ENCODE measurements at regions not wholly inside any gene's neighbourhood (a gene's known extent, or its start where the extent isn't known, plus 50 kb on each side); places are given as distances from the start of the nearest gene placed in this dataset.

GRCh38 chr9:28542928-28543327 lies 969.6 kb upstream of the C9orf72 start (continued):
- TF ChIP-seq ZBTB4 (CRISPR knock-in tag; IDR thresholded peaks at IDR 0.05) (no peak), CHD4 (IDR thresholded peaks at IDR 0.05) (no peak), SMAD5 (IDR thresholded peaks at IDR 0.05; ENCODE audit: low read depth) (no peak), ATF3 (IDR thresholded peaks at IDR 0.05; ENCODE audit: borderline replicate concordance, extremely low read depth, low read depth, low read length) (no peak)

GRCh38 chr9:28547527-28547926 lies 974.2 kb upstream of the C9orf72 start:
- no peak for DNase-seq (ENCODE audit: low read depth, low spot score)
- ATAC-seq: no peak
- BruUV-seq (replicated peaks): no TSS peak
- no peak for FAIRE-seq
- H2AFZ ChIP-seq (ENCODE audit: control insufficient read depth, low read depth, low read length): no peak overlapping the region
- POLR2A ChIA-PET: no interaction called here
- intact Hi-C loops (cut with micrococcal nuclease; ENCODE audit: unreplicated experiment) (no loop called here), in situ Hi-C loops (cut with MboI) (no loop called here)
- WGBS (ENCODE audit: insufficient coverage, insufficient replicate concordance, low lambda C conversion rate, missing lambda C conversion rate): 6% methylated on average over 2 of the region's 2 CpGs
- H3K4me1 ChIP-seq (ENCODE audit: control insufficient read depth, insufficient read depth, low read length): no peaks in the 10 kb centered on the region
- H3K27me3 ChIP-seq (replicated peaks in 1 of 2; ENCODE audit: control insufficient read depth in 2 of 2, insufficient read depth in 2 of 2, low read length in 1 of 2): no peaks in the 10 kb centered on the region
- RAD21 ChIA-PET (ENCODE audit: unreplicated experiment): no interaction called here
- no peak for TF ChIP-seq SMARCA5 (IDR thresholded peaks at IDR 0.05)
- TF ChIP-seq IRF3 (IDR thresholded peaks at IDR 0.05): no peak
- no peak for TF ChIP-seq CTCF (IDR thresholded peaks at IDR 0.05 in 2 of 3, conservative IDR thresholded peaks at IDR 0.05 in 1 of 3; ENCODE audit: control insufficient read depth in 2 of 3, extremely low read depth in 1 of 3, insufficient read depth in 1 of 3, low read depth in 3 of 3, low read length in 3 of 3)
- no peak overlapping the region for H3K27ac ChIP-seq (ENCODE audit: control insufficient read depth, insufficient read depth)
- no peak overlapping the region for H3K4me3 ChIP-seq
- CTCF ChIA-PET: no interaction called here
- H4K20me1 ChIP-seq (ENCODE audit: control insufficient read depth, insufficient read depth): no peaks in the 10 kb centered on the region
- no peak overlapping the region for H3K9ac ChIP-seq (ENCODE audit: control insufficient read depth, insufficient read depth, low read length)
- SMC1A ChIA-PET (ENCODE audit: uncharacterized antibody, unreplicated experiment): no interaction called here
- no peaks in the 10 kb centered on the region for H3K9me3 ChIP-seq (replicated peaks; ENCODE audit: control insufficient read depth, insufficient read depth, low read length)
- no peaks in the 10 kb centered on the region for H3K36me3 ChIP-seq (ENCODE audit: control insufficient read depth in 2 of 2, insufficient read depth in 2 of 2, low read length in 1 of 2)
- H3K79me2 ChIP-seq (ENCODE audit: control insufficient read depth, insufficient read depth, low read length): no peaks in the 10 kb centered on the region
- H3K4me2 ChIP-seq (ENCODE audit: control insufficient read depth, insufficient read depth): no peak overlapping the region
